HL-60 (cell line): ENCODE measurements at regions not wholly inside any gene's neighbourhood (a gene's known extent, or its start where the extent isn't known, plus 50 kb on each side); places are given as distances from the start of the nearest gene placed in this dataset.

ENCODE experiments used
- DNase-seq, 2 experiments: peaks; one replicate each; pipeline ENCODE4 v3.0.0-alpha.2; 2010 to 2020; ENCODE audit warnings: low read depth in 1 of 2, low spot score in 1 of 2
- H3K27ac ChIP-seq: fragments of 250-450 bp; sonication (Bioruptor Pico); replicated peaks from 2 replicates; pipeline ENCODE4 v1.5.1; 2020; ENCODE audit warnings: mild to moderate bottlenecking, moderate library complexity
- H3K27me3 ChIP-seq: fragments of 250-450 bp; sonication (Bioruptor Pico); 2 replicates; pipeline ENCODE4 v1.5.1; 2021; ENCODE audit warnings: mild to moderate bottlenecking, moderate library complexity; ENCODE audit not compliant: insufficient read depth, poor library complexity, severe bottlenecking
- H3K4me3 ChIP-seq: replicated peaks from 2 replicates; pipeline ENCODE4 v1.5.1; 2011; ENCODE audit warnings: mild to moderate bottlenecking, control low read depth, low read length; ENCODE audit not compliant: insufficient read depth
- CTCF ChIP-seq: IDR thresholded peaks from one replicate; pipeline ENCODE4 v1.5.1; 2011; ENCODE audit warnings: low read length, control low read depth, inconsistent platforms; ENCODE audit not compliant: insufficient read depth
- GABPA ChIP-seq: IDR thresholded peaks from 2 replicates; pipeline ENCODE4 v1.6.1; 2012; ENCODE audit warnings: low read depth
- POLR2AphosphoS5 ChIP-seq: IDR thresholded peaks from 2 replicates; pipeline ENCODE4 v1.6.1; 2012; ENCODE audit warnings: low read depth
- REST ChIP-seq: IDR thresholded peaks from 2 replicates; pipeline ENCODE4 v1.6.1; 2012; ENCODE audit warnings: low read depth; ENCODE audit not compliant: insufficient replicate concordance
- SPI1 ChIP-seq: IDR thresholded peaks from 2 replicates; pipeline ENCODE4 v1.6.1; 2012; ENCODE audit warnings: low read depth, mild to moderate bottlenecking, borderline replicate concordance

GRCh38 chr1:168476588-168477385 is 67.0 kb downstream of the XCL2 start:
- Histone ChIP-seq H3K27ac (no peak overlapping the region), H3K27me3 (no peaks in the 10 kb centered on the region), H3K4me3 (no peak overlapping the region)
- DNase-seq = peak in 1 of 2 experiments; percentile 17
- no peak for TF ChIP-seq CTCF

GRCh38 chr1:168474322-168474721 is 69.5 kb downstream of the XCL2 start:
- TF ChIP-seq REST = no peak
- no peak for TF ChIP-seq POLR2AphosphoS5
- no peak for TF ChIP-seq SPI1
- no peak for TF ChIP-seq CTCF
- no peak for TF ChIP-seq GABPA
- no peak for DNase-seq

GRCh38 chr1:168473126-168473525 is 70.7 kb downstream of the XCL2 start:
- no peak for DNase-seq
- no peak for TF ChIP-seq SPI1
- TF ChIP-seq CTCF = no peak
- no peak for TF ChIP-seq REST
- no peak for TF ChIP-seq GABPA
- no peak for TF ChIP-seq POLR2AphosphoS5
- H3K4me3 ChIP-seq = no peak overlapping the region
- no peaks in the 10 kb centered on the region for H3K27me3 ChIP-seq
- H3K27ac ChIP-seq = no peak overlapping the region

More at GRCh38 chr1:168474322-168474721, 69.5 kb downstream of the XCL2 start:
- Histone ChIP-seq H3K4me3 (no peak overlapping the region), H3K27me3 (no peaks in the 10 kb centered on the region), H3K27ac (no peak overlapping the region)

- no peak for DNase-seq
- no peaks in the 10 kb centered on the region for H3K27me3 ChIP-seq
- no peak overlapping the region for H3K4me3 ChIP-seq
- TF ChIP-seq SPI1 = no peak
- no peak for TF ChIP-seq REST
- no peak for TF ChIP-seq GABPA
- no peak for TF ChIP-seq POLR2AphosphoS5
- TF ChIP-seq CTCF = no peak
- H3K27ac ChIP-seq = no peak overlapping the region
Observed at GRCh38 chr1:168472223-168472622, 71.6 kb downstream of the XCL2 start.
